RWPE1 (cell line): ENCODE measurements at regions not wholly inside any gene's neighbourhood (a gene's known extent, or its start where the extent isn't known, plus 50 kb on each side); places are given as distances from the start of the nearest gene placed in this dataset.

Experiments used
- CTCF ChIA-PET: fragments of 350-600 bp; sonication (Branson Sonifier 250); formaldehyde crosslinking; extraction: SDS; loops from one replicate; lab custom pipeline; 2021; lab: Yijun Ruan, JAX
- POLR2A ChIA-PET: fragments of 400-600 bp; formaldehyde crosslinking; extraction: SDS; loops from one replicate; lab custom pipeline; 2020; ENCODE audit warnings: antibody characterized with exemption; ENCODE audit not compliant: low non-redundant PET; lab: Yijun Ruan, JAX
- DNase-seq: peaks from one replicate; pipeline ENCODE4 v3.0.0; 2012; ENCODE audit warnings: low spot score
- H3K27ac ChIP-seq: fragments of 450-650 bp; 2 replicates; pipeline ENCODE4 v1.5.1; 2017
- TF ChIP-seq, protein P1 (sequence below): fragments of 450-650 bp; conservative IDR thresholded peaks from 2 replicates; pipeline ENCODE4 v1.5.1; 2017; ENCODE audit warnings: low read depth, mild to moderate bottlenecking

DNA sequence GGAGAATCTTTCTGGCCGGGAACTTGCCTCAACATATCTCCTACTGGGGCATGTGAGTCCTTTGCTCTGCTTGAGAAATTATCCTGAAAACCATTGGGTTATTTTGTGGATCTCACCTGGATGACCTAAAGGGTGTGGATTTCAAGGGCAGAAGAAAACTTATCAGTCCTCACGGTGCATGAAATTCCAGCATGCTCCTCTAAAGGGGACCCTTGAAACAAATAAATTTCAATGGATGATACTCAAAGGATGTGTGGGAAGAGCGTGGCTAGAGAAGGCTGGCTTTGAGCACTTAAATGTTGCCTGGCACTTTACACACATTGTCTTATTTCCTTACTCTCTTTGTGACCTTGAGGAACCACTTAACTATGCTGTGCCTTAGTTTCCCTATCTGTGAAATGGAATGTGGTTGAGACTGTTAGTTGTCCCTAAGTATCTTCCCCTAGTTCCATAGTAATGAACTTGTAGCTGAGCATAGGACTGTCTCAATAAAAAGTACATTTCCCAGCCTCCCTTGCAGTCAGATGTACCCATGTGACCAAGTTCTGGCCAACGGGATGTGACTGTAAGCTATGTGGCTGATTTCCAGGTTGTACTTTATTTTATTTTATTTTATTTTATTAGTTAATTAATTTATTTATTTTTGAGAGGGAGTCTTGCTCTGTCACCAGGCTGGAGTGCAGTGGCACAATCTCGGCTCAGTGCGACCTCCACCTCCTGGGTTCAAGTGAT is 81.9 kb upstream of the PTPN1 start:
- DNase-seq = no peak
- TF ChIP-seq, protein P1, sequence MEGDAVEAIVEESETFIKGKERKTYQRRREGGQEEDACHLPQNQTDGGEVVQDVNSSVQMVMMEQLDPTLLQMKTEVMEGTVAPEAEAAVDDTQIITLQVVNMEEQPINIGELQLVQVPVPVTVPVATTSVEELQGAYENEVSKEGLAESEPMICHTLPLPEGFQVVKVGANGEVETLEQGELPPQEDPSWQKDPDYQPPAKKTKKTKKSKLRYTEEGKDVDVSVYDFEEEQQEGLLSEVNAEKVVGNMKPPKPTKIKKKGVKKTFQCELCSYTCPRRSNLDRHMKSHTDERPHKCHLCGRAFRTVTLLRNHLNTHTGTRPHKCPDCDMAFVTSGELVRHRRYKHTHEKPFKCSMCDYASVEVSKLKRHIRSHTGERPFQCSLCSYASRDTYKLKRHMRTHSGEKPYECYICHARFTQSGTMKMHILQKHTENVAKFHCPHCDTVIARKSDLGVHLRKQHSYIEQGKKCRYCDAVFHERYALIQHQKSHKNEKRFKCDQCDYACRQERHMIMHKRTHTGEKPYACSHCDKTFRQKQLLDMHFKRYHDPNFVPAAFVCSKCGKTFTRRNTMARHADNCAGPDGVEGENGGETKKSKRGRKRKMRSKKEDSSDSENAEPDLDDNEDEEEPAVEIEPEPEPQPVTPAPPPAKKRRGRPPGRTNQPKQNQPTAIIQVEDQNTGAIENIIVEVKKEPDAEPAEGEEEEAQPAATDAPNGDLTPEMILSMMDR = no peak
- H3K27ac ChIP-seq = peak overlapping the region; percentile 100
- CTCF ChIA-PET = interaction anchor here (0.7 kb wide), 1 partner anchor 147 kb away, joined by 4 read pairs; no protein-coding TSS in a partner anchor
- POLR2A ChIA-PET = interaction anchor here (1.6 to 1.7 kb wide), 2 partner anchors 11 to 235 kb away, joined by 3 to 6 read pairs; no protein-coding TSS in a partner anchor

DNA sequence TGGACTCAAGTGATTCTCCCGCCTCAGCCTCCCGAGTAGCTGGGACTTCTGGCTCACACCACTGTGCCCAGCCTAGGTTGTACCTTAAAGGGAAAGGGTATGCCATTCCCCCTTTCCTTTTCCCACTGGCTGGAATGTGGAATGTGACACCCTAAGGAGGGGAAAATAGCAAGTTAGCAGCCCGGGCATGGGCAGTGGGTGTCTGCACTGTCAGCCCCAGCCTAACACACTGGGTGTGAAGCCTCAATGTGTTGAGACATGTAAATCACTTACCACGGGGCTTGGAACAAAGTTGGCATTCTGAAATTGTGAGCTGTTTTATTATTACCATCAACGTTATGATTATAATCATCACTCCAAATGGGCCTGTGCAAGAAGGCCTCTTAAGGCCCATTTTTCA is 80.8 kb upstream of the PTPN1 start:
- peak overlapping the region; percentile 100 for H3K27ac ChIP-seq
- CTCF ChIA-PET = interaction anchor here (1.1 to 1.4 kb wide), 2 partner anchors 14 to 146 kb away, joined by 3 read pairs; no protein-coding TSS in a partner anchor
- DNase-seq = peak; percentile 78
- POLR2A ChIA-PET = interaction anchor here (1.0 to 1.7 kb wide), 4 partner anchors 10 to 238 kb away, joined by 3 to 6 read pairs (median 4); no protein-coding TSS in a partner anchor
- TF ChIP-seq, protein P1 = no peak

DNA sequence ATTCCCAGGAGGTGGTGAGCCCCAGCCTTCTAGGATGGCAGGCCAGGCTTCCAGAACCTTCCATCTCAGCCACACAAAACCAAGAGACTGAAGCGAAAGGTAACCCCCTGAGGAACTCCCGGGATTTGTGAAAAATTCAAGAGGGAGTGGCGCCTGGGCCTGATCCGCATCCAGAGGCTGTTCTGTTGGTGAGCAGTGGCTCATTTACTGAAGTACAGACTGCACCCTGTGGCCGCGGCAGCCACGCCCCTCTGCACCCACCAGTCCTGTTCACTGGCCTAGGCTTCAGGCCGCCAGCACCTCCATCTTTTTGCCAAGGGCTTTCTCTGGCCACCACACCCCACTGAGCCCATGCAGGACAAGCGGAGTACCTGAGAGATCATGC is 79.1 kb upstream of the PTPN1 start:
- peak overlapping the region; percentile 100 for H3K27ac ChIP-seq
- peak; percentile 65 for DNase-seq
- CTCF ChIA-PET = interaction anchor here (0.5 to 1.4 kb wide), 2 partner anchors 29 to 452 kb away, joined by 3 read pairs; no protein-coding TSS in a partner anchor
- TF ChIP-seq, protein P1 = no peak
- POLR2A ChIA-PET = no interaction called here

DNA sequence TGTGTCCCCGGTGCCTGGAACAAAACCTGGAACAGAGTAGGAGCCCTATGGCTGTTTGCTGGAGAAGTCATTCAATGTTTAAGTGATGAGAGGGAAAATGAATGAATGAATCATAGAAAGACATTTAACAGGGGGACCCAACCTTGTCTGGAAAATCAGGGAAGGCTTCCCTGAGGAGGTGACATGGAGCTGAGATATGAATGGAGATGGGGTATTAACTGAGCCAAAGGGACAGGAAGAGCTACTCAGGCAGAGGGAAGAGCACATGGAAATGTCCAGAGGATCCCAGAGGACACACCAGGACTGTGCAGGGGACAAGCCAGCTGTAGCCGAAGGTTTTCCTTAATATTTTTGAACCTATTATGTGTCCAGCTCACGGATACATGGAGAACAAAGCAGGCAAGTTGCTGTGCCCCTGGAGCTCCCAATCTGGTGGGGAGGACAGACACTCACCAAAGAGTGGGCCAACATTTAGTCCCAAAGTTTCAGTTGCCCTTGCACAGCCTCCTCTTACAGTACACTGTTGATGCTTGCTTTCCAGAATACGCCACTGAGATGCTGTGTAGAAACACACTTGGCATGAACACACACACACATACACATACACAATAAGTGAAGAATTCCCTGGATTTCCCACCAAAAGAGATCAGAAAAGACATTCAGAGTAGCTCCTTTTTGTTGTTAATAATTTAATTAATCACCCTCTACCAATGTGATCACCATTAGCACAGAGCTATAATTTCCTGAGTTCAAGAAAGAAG is 77.0 kb upstream of the PTPN1 start:
- ChIA-PET CTCF (interaction anchor here (0.6 kb wide), 1 partner anchor 254 kb away, joined by 3 read pairs; no protein-coding TSS in a partner anchor), POLR2A (interaction anchor here (0.6 kb wide), 1 partner anchor 112 kb away, joined by 3 read pairs; no protein-coding TSS in a partner anchor)
- DNase-seq = no peak
- peak overlapping the region; percentile 100 for H3K27ac ChIP-seq
- TF ChIP-seq, protein P1 = no peak

DNA sequence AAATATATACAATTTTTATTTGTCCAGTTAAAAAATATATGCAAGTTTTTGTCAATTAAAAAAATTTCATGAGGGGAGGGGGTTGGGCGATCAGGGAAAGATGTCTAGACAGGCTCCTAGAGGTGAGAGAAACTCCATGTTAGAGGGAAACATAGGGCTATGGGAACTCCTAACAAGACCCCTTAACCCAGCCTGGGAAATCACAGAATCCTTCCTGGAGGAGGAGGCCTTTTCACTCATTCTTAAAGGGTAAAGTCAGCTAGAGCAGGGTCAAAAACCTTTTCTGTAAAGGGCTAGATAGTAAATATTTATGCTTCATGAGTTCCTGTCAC is 75.9 kb upstream of the PTPN1 start:
- no peak for DNase-seq
- TF ChIP-seq, protein P1 = no peak
- ChIA-PET CTCF (interaction anchor here (0.6 to 0.7 kb wide), 2 partner anchors 11 to 123 kb away, joined by 3 read pairs; no protein-coding TSS in a partner anchor), POLR2A (no interaction called here)
- H3K27ac ChIP-seq = peak overlapping the region; percentile 100
